ENCODE measurements at regions not wholly inside any gene's neighbourhood (a gene's known extent, or its start where the extent isn't known, plus 50 kb on each side); places are given as distances from the start of the nearest gene placed in this dataset.

DNA sequence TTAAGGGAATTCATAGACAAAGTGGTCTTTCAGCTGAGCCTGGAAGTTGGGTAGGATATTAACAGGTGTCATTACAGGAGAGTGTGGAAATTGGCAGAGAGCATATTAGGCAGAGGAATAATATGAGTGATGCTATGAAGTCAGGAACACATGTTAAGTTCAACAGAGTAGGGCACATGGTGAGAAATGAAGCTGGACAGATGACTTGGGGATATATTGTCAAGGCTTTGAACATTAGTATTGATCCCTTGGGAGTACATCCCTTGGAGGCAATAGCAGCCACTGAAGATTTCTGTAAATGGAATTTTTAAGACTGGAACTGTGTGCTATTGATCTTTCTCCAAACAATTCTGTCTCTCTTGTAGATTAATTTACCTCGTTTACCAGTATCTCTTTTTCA lies 170.7 kb downstream of the SCG2 start:
- no peak for DNase-seq
- intact Hi-C loops (cut with DNase I; ENCODE audit: low total_unique reads), result no loop called here
- no peaks in the 10 kb centered on the region for H3K36me3 ChIP-seq

DNA sequence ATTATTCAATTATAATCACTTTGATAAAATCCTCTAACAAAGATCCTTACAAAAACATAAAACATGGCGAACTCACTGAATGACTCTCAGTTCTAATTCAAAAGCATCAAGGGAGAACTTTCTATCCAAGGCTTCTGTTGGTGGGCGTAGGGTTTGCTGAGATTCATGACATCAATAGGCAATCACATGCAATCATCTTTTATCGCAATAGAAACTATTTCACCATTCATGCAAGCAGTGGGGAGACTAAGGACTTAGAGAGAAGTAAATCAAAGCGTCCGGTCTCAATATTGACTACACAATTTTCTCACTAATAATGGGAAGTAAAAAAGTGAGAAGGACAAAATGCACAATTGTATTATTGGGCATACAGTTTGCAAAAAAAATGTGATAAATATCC lies 168.7 kb downstream of the SCG2 start:
- Histone ChIP-seq H3K27ac (no peak overlapping the region), H3K9me3 (no peaks in the 10 kb centered on the region), H3K27me3 (no peaks in the 10 kb centered on the region), H3K4me3 (no peak overlapping the region), H3K36me3 (no peaks in the 10 kb centered on the region), H3K4me1 (no peaks in the 10 kb centered on the region)
- in situ Hi-C loops (cut with MboI; ENCODE audit: low sequenced_read_pairs in 4 of 4), result no loop called here
- ATAC-seq (no peak), DNase-seq (no peak)
- TF ChIP-seq POLR2A (IDR thresholded peaks at IDR 0.05), result no peak
- TF ChIP-seq, protein P1, sequence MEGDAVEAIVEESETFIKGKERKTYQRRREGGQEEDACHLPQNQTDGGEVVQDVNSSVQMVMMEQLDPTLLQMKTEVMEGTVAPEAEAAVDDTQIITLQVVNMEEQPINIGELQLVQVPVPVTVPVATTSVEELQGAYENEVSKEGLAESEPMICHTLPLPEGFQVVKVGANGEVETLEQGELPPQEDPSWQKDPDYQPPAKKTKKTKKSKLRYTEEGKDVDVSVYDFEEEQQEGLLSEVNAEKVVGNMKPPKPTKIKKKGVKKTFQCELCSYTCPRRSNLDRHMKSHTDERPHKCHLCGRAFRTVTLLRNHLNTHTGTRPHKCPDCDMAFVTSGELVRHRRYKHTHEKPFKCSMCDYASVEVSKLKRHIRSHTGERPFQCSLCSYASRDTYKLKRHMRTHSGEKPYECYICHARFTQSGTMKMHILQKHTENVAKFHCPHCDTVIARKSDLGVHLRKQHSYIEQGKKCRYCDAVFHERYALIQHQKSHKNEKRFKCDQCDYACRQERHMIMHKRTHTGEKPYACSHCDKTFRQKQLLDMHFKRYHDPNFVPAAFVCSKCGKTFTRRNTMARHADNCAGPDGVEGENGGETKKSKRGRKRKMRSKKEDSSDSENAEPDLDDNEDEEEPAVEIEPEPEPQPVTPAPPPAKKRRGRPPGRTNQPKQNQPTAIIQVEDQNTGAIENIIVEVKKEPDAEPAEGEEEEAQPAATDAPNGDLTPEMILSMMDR (IDR thresholded peaks at IDR 0.05 in 4 of 5, conservative IDR thresholded peaks at IDR 0.05 in 1 of 5), result no peak
- intact Hi-C loops (cut with DNase I; ENCODE audit: low total_unique reads), result no loop called here

More for the DNA sequence above, 170.7 kb downstream of the SCG2 start:
- Histone ChIP-seq H3K27me3 (no peaks in the 10 kb centered on the region), H3K27ac (no peak overlapping the region), H3K9me3 (no peaks in the 10 kb centered on the region), H3K4me1 (no peaks in the 10 kb centered on the region), H3K4me3 (no peak overlapping the region)
- ATAC-seq, result no peak
- in situ Hi-C loops (cut with MboI; ENCODE audit: low sequenced_read_pairs in 4 of 4), result no loop called here
- TF ChIP-seq, protein P1 (IDR thresholded peaks at IDR 0.05 in 4 of 5, conservative IDR thresholded peaks at IDR 0.05 in 1 of 5), result no peak
- no peak for TF ChIP-seq POLR2A (IDR thresholded peaks at IDR 0.05)

DNA sequence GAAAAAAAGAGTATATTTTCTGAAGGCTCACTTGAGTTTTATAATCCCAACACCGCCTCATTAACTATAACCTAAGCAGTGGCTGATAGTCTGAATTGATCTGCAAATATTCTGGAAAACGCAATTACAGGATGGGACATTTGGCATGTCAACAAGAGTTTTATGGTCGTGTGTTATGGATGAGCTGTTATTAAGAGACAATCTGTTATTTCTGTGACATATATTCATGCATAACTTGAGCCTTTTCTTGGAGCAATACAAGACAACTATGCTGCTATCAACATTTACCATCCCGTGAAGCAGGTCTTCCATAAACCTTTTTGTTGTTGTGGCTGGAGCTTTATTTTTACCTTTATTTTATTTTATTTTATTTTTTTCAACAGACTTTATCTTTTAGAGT lies 164.4 kb downstream of the SCG2 start:
- Histone ChIP-seq H3K36me3 (no peaks in the 10 kb centered on the region), H3K4me3 (no peak overlapping the region), H3K27ac (no peak overlapping the region), H3K27me3 (no peaks in the 10 kb centered on the region), H3K4me1 (no peaks in the 10 kb centered on the region), H3K9me3 (no peaks in the 10 kb centered on the region)
- TF ChIP-seq POLR2A (IDR thresholded peaks at IDR 0.05), result no peak
- TF ChIP-seq, protein P1 (IDR thresholded peaks at IDR 0.05 in 4 of 5, conservative IDR thresholded peaks at IDR 0.05 in 1 of 5), result no peak
- in situ Hi-C loops (cut with MboI; ENCODE audit: low sequenced_read_pairs in 4 of 4), result no loop called here
- DNase-seq (no peak), ATAC-seq (no peak)
- intact Hi-C loops (cut with DNase I; ENCODE audit: low total_unique reads), result no loop called here

DNA sequence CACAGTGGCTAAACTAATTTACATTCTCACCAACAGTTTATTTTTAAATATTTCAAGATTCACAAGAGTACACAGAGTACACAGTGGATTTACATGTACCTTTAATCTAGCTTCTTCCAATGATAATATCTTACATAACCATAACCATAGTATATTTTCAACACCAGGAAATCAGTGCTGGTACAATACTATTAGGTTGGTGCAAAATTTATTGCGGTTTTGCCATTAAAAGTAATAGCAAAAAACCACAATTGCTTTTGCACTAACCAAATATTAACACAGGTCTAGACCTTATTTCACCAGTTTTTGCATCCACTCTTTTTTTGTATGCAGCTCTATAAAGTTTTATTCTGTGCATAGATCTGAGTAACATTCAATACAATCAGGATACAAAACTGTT lies 163.0 kb downstream of the SCG2 start:
- in situ Hi-C loops (cut with MboI; ENCODE audit: low sequenced_read_pairs in 4 of 4) (no loop called here), intact Hi-C loops (cut with DNase I; ENCODE audit: low total_unique reads) (no loop called here)
- Histone ChIP-seq H3K27ac (no peak overlapping the region), H3K4me1 (no peaks in the 10 kb centered on the region), H3K9me3 (no peaks in the 10 kb centered on the region), H3K4me3 (no peak overlapping the region), H3K36me3 (no peaks in the 10 kb centered on the region), H3K27me3 (no peaks in the 10 kb centered on the region)
- ATAC-seq (no peak), DNase-seq (no peak)
- no peak for TF ChIP-seq POLR2A (IDR thresholded peaks at IDR 0.05)
- TF ChIP-seq, protein P1 (IDR thresholded peaks at IDR 0.05 in 4 of 5, conservative IDR thresholded peaks at IDR 0.05 in 1 of 5), result no peak

DNA sequence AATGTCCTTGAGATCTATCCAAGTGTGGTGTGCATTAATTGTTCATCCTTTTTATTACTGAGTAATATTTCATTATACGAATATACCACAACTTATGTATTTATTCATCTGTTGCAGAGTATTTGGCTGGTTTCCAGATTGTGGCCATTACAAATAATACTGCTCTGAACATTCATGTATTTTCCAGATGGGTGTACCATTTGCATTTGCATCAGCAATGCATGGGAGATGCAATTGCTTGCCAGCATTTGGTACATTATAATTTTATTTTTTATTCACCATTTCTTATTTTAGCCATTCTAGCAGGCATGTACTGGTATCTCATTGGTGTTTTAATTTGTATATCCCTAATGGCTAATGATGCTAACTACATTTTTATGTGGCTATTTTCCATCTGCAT lies 162.4 kb downstream of the SCG2 start:
- no peak overlapping the region for H3K27ac ChIP-seq
- in situ Hi-C loops (cut with MboI; ENCODE audit: low sequenced_read_pairs in 4 of 4), result no loop called here
- intact Hi-C loops (cut with DNase I; ENCODE audit: low total_unique reads), result no loop called here
- H3K36me3 ChIP-seq, result no peaks in the 10 kb centered on the region
- DNase-seq (no peak), ATAC-seq (no peak)
- no peaks in the 10 kb centered on the region for H3K4me1 ChIP-seq
- no peak overlapping the region for H3K4me3 ChIP-seq
- H3K9me3 ChIP-seq, result no peaks in the 10 kb centered on the region
- TF ChIP-seq, protein P1 (IDR thresholded peaks at IDR 0.05 in 4 of 5, conservative IDR thresholded peaks at IDR 0.05 in 1 of 5), result no peak
- no peak for TF ChIP-seq POLR2A (IDR thresholded peaks at IDR 0.05)
- H3K27me3 ChIP-seq, result no peaks in the 10 kb centered on the region

Data from gastrocnemius medialis (tissue), 4 donors.